Keratinocyte (primary cell): ENCODE measurements at regions not wholly inside any gene's neighbourhood (a gene's known extent, or its start where the extent isn't known, plus 50 kb on each side); places are given as distances from the start of the nearest gene placed in this dataset.

Source experiments
- EZH2 ChIP-seq: IDR thresholded peaks from one replicate; pipeline ENCODE4 v1.6.1; 2012; ENCODE audit warnings: inconsistent platforms, mild to moderate bottlenecking, low read length, moderate library complexity
- TF ChIP-seq, protein P1 (sequence below), 3 experiments: IDR thresholded peaks in 1 of 3; conservative IDR thresholded peaks in 1 of 3; optimal IDR thresholded peaks in 1 of 3; 2 replicates in 2 of 3; 3 replicates in 1 of 3; pipeline versions ENCODE3 to v1.5.1; 2011; ENCODE audit warnings: low read length in 3 of 3, mild to moderate bottlenecking in 3 of 3, moderate library complexity in 2 of 3, control low read depth in 1 of 3, inconsistent platforms in 1 of 3; ENCODE audit not compliant: insufficient read depth in 2 of 3; ENCODE audit errors: extremely low read depth in 1 of 3

DNA sequence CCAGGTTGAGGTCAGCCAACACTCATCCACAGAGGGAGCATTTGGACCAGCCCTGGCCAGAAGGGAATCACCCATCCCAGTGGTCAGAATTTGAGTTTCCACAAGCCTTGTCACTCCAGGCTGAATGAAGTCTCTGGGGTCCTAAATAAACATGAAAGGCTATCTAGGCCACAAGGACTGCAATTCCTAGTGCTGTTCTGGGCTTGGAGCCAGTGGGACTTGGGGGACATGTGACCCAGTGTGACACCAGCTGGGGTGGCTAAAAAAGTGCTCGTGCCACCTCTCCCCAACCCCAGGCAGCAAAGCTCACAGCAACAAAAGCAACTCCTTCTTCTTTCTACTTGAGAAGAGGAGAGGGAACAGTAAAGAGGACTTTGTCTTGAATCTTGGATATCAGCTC, 91.7 kb downstream of the MDH1 start:
- TF ChIP-seq, protein P1, sequence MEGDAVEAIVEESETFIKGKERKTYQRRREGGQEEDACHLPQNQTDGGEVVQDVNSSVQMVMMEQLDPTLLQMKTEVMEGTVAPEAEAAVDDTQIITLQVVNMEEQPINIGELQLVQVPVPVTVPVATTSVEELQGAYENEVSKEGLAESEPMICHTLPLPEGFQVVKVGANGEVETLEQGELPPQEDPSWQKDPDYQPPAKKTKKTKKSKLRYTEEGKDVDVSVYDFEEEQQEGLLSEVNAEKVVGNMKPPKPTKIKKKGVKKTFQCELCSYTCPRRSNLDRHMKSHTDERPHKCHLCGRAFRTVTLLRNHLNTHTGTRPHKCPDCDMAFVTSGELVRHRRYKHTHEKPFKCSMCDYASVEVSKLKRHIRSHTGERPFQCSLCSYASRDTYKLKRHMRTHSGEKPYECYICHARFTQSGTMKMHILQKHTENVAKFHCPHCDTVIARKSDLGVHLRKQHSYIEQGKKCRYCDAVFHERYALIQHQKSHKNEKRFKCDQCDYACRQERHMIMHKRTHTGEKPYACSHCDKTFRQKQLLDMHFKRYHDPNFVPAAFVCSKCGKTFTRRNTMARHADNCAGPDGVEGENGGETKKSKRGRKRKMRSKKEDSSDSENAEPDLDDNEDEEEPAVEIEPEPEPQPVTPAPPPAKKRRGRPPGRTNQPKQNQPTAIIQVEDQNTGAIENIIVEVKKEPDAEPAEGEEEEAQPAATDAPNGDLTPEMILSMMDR (optimal IDR thresholded peaks at IDR 0.05 in 1 of 3, IDR thresholded peaks at IDR 0.05 in 1 of 3, conservative IDR thresholded peaks at IDR 0.05 in 1 of 3; ENCODE audit: extremely low read depth in 1 of 3, insufficient read depth in 2 of 3, low read length in 3 of 3): no peak
- no peak for TF ChIP-seq EZH2
